ENCODE measurements at regions not wholly inside any gene's neighbourhood (a gene's known extent, or its start where the extent isn't known, plus 50 kb on each side); places are given as distances from the start of the nearest gene placed in this dataset.

- dilution Hi-C loops (cut with HindIII; ENCODE audit: low sequenced_read_pairs, unreplicated experiment): no loop called here
- H3K18ac ChIP-seq (ENCODE audit: low read depth, low read length): no peak overlapping the region
- WGBS, 2 experiments (ENCODE audit: extremely low coverage in 2 of 2, insufficient read length in 1 of 2): no CpG with 5 or more reads among the region's 10 CpGs
- H2BK5ac ChIP-seq (ENCODE audit: low read depth, low read length, poor library complexity, severe bottlenecking): no peak overlapping the region
- TF ChIP-seq FOS (IDR thresholded peaks at IDR 0.05; ENCODE audit: low read depth, low read length): no peak
- no peak for TF ChIP-seq MAFK (IDR thresholded peaks at IDR 0.05; ENCODE audit: low read depth, low read length)
- peak; percentile 91 for TF ChIP-seq RFX5 (IDR thresholded peaks at IDR 0.05; ENCODE audit: low read depth, low read length)
- TF ChIP-seq CHD1 (IDR thresholded peaks at IDR 0.05; ENCODE audit: low read depth, low read length): no peak
- H3K27ac ChIP-seq (ENCODE audit: insufficient read depth, low read length): no peak overlapping the region
- H3K23ac ChIP-seq (ENCODE audit: low read depth, low read length): no peak overlapping the region
- H3K9ac ChIP-seq (ENCODE audit: low read depth, low read length): no peak overlapping the region
- H4K5ac ChIP-seq (ENCODE audit: low read depth, low read length): no peak overlapping the region
- H3K27me3 ChIP-seq (ENCODE audit: control insufficient read depth, insufficient read depth, low read length): peaks cover 14% of the 10 kb centered on the region
- H3K4ac ChIP-seq (ENCODE audit: low read depth, low read length): no peak overlapping the region
- H2AK9ac ChIP-seq (replicated peaks; ENCODE audit: low read depth, low read length, poor library complexity): no peak overlapping the region
- no peak overlapping the region for H3K4me3 ChIP-seq (ENCODE audit: insufficient read depth, low read depth, low read length)
- DNase-seq (peak; percentile 57), ATAC-seq (ENCODE audit: low read depth) (peak; percentile 35; the same call in 1 of the 2 replicates)
- no TSS peak for BruUV-seq (replicated peaks)
- H4K8ac ChIP-seq (ENCODE audit: low read depth in 2 of 2, low read length in 2 of 2): no peak overlapping the region
- ChIA-PET CTCF (interaction anchor here (0.8 kb wide), 1 partner anchor 11 kb away, joined by 3 read pairs; no protein-coding TSS in a partner anchor), POLR2A (ENCODE audit: unreplicated experiment) (no interaction called here)
- H3K36me3 ChIP-seq (ENCODE audit: control insufficient read depth, insufficient read depth, low read length): no peaks in the 10 kb centered on the region
- 0 out of 2 replicates have a peak, but pooled peaks cover 3% of the 10 kb centered on the region for H3K9me1 ChIP-seq (ENCODE audit: insufficient read depth, low read length)
- no peak overlapping the region for H2BK15ac ChIP-seq (ENCODE audit: low read depth, low read length)
- H2AK5ac ChIP-seq (ENCODE audit: low read depth, low read length): no peak overlapping the region
- no peaks in the 10 kb centered on the region for H4K20me1 ChIP-seq (ENCODE audit: insufficient read depth, low read length)
- H3K79me1 ChIP-seq (ENCODE audit: low read depth in 1 of 2, low read length in 2 of 2): no peaks in the 10 kb centered on the region
- peak overlapping the region; percentile 49; the same call in 1 of the 2 replicates for H3K4me2 ChIP-seq (ENCODE audit: low read depth, low read length)
- no peak overlapping the region for H3K14ac ChIP-seq (replicated peaks; ENCODE audit: low read depth, low read length)
- H3K56ac ChIP-seq (ENCODE audit: extremely low read depth, insufficient read depth, low read length): no peak overlapping the region
- no peak overlapping the region for H4K91ac ChIP-seq (ENCODE audit: insufficient read depth, low read depth, low read length)
- intact Hi-C loops (cut with micrococcal nuclease): no loop called here
- in situ Hi-C loops (cut with MboI; ENCODE audit: low sequenced_read_pairs): no loop called here
- peak overlapping the region; percentile 56 for H2AFZ ChIP-seq (replicated peaks; ENCODE audit: low read length, poor library complexity)
- no peaks in the 10 kb centered on the region for H3K9me3 ChIP-seq (ENCODE audit: control insufficient read depth, insufficient read depth, low read length)
- no peaks in the 10 kb centered on the region for H3K4me1 ChIP-seq (ENCODE audit: control insufficient read depth, insufficient read depth, low read length)
- no peak overlapping the region for H2BK20ac ChIP-seq (ENCODE audit: low read depth, low read length)
- no peak overlapping the region for H2BK120ac ChIP-seq (ENCODE audit: low read depth, low read length)
Observed at GRCh38 chr5:72013766-72014624, 93.3 kb upstream of the MAP1B start.

All from IMR-90 (cell line).